GM12878 (cell line): ENCODE measurements at regions not wholly inside any gene's neighbourhood (a gene's known extent, or its start where the extent isn't known, plus 50 kb on each side); places are given as distances from the start of the nearest gene placed in this dataset.

Experiments used
- ATAC-seq: fragments of 200-7000 bp; cut with Tn5 transposase; 3 replicates; pipeline ENCODE4 v1.9.1; 2020; ENCODE audit warnings: mild to moderate bottlenecking, moderate library complexity
- BruUV-seq: library from RNA; stranded (reverse); fragments of 400-500 nt; replicated peaks from 2 replicates; lab custom pipeline; 2021; lab: Mats Ljungman, UMichigan
- CTCF ChIA-PET: fragments of 300-600 bp; sonication (Branson Sonifier 250); formaldehyde crosslinking; extraction: SDS; loops from one replicate; lab custom pipeline; 2021; ENCODE audit warnings: inconsistent platforms; lab: Yijun Ruan, JAX
- POLR2A ChIA-PET: fragments of 350-600 bp; formaldehyde crosslinking; extraction: SDS; loops from one replicate; lab custom pipeline; 2021; ENCODE audit warnings: inconsistent platforms; lab: Charles Lee
- RAD21 ChIA-PET: fragments of 300-600 bp; sonication (Branson Sonifier 250); formaldehyde crosslinking; loops from one replicate; lab custom pipeline; 2023; ENCODE audit warnings: antibody characterized with exemption; ENCODE audit not compliant: unreplicated experiment; lab: Charles Lee
- SMC1A ChIA-PET: fragments of 300-600 bp; sonication (Branson Sonifier 250); formaldehyde crosslinking; loops from one replicate; lab custom pipeline; 2023; ENCODE audit not compliant: unreplicated experiment, uncharacterized antibody; lab: Charles Lee
- DNase-seq: peaks from one replicate; pipeline ENCODE4 v3.0.0-alpha.2; 2011; ENCODE audit warnings: low read depth, low spot score
- FAIRE-seq: peaks from 3 replicates; lab custom pipeline; 2011; peaks lifted over from hg19 to GRCh38; lab: Jason Lieb, UNC
- H2AFZ ChIP-seq: 2 replicates; pipeline ENCODE4 v1.6.0; 2011; ENCODE audit warnings: low read depth, low read length, control low read depth; ENCODE audit not compliant: control insufficient read depth
- H3K27ac ChIP-seq: 2 replicates; pipeline ENCODE4 v1.5.1; 2011; ENCODE audit warnings: control low read depth; ENCODE audit not compliant: control insufficient read depth, insufficient read depth
- H3K27me3 ChIP-seq, 2 experiments: replicated peaks in 1 of 2; 2 replicates each; pipeline versions ENCODE4 v1.6.0 to v1.6.1; 2011; ENCODE audit warnings: low read length in 1 of 2; ENCODE audit not compliant: control insufficient read depth in 2 of 2, insufficient read depth in 2 of 2
- H3K36me3 ChIP-seq, 2 experiments: 2 replicates each; pipeline ENCODE4 v1.5.1; 2011; ENCODE audit warnings: low read length in 1 of 2; ENCODE audit not compliant: control insufficient read depth in 2 of 2, insufficient read depth in 2 of 2
- H3K4me1 ChIP-seq: 2 replicates; pipeline ENCODE4 v1.6.1; 2011; ENCODE audit warnings: mild to moderate bottlenecking, low read length, moderate library complexity, mixed read lengths; ENCODE audit not compliant: control insufficient read depth, insufficient read depth
- H3K4me2 ChIP-seq: 2 replicates; pipeline ENCODE4 v1.6.0; 2011; ENCODE audit warnings: control low read depth; ENCODE audit not compliant: control insufficient read depth, insufficient read depth
- H3K4me3 ChIP-seq: fragments of 200-600 bp; sonication (generic); 2 replicates; pipeline ENCODE4 v1.5.1; 2016
- H3K79me2 ChIP-seq: 2 replicates; pipeline ENCODE4 v1.6.0; 2011; ENCODE audit warnings: low read length; ENCODE audit not compliant: control insufficient read depth, insufficient read depth
- H3K9ac ChIP-seq: 2 replicates; pipeline ENCODE4 v1.8.0; 2011; ENCODE audit warnings: low read length, control low read depth, mixed read lengths; ENCODE audit not compliant: control insufficient read depth, insufficient read depth
- H3K9me3 ChIP-seq: replicated peaks from 3 replicates; pipeline ENCODE4 v1.5.1; 2011; ENCODE audit warnings: mild to moderate bottlenecking, low read length; ENCODE audit not compliant: control insufficient read depth, insufficient read depth
- H4K20me1 ChIP-seq: 2 replicates; pipeline ENCODE4 v1.6.0; 2011; ENCODE audit not compliant: control insufficient read depth, insufficient read depth
- ATF7 ChIP-seq: fragments of 450-650 bp; IDR thresholded peaks from 2 replicates; pipeline ENCODE4 v1.6.1; 2016; ENCODE audit warnings: low read depth, mild to moderate bottlenecking
- CBFB ChIP-seq: IDR thresholded peaks from 2 replicates; pipeline ENCODE4 v1.6.1; 2016; ENCODE audit warnings: antibody characterized with exemption, low read depth
- CBX3 ChIP-seq: fragments of 200-600 bp; sonication (generic); IDR thresholded peaks from 2 replicates; pipeline ENCODE4 v1.6.1; 2016; ENCODE audit warnings: low read depth, borderline replicate concordance
- CTCF ChIP-seq, 3 experiments: IDR thresholded peaks in 2 of 3; conservative IDR thresholded peaks in 1 of 3; 2 replicates each; pipeline ENCODE4 v1.5.1; 2011; ENCODE audit warnings: low read depth in 3 of 3, low read length in 3 of 3, mild to moderate bottlenecking in 3 of 3, control low read depth in 2 of 3, moderate library complexity in 2 of 3, inconsistent platforms in 1 of 3, mixed read lengths in 1 of 3; ENCODE audit not compliant: control insufficient read depth in 2 of 3, insufficient read depth in 1 of 3; ENCODE audit errors: extremely low read depth in 1 of 3
- E4F1 ChIP-seq: fragments of 450-650 bp; IDR thresholded peaks from 2 replicates; pipeline ENCODE4 v1.6.1; 2018; ENCODE audit warnings: borderline replicate concordance, mild to moderate bottlenecking; ENCODE audit not compliant: partially characterized antibody
- ESRRA ChIP-seq: IDR thresholded peaks from 2 replicates; pipeline ENCODE4 v1.6.1; 2012; ENCODE audit warnings: mild to moderate bottlenecking, low read length, improper control_type of control experiment
- MLLT1 ChIP-seq: fragments of 450-650 bp; IDR thresholded peaks from 2 replicates; pipeline ENCODE4 v1.6.1; 2016; ENCODE audit warnings: mild to moderate bottlenecking
- MTA2 ChIP-seq: fragments of 450-650 bp; IDR thresholded peaks from 2 replicates; pipeline ENCODE4 v1.6.1; 2016; ENCODE audit warnings: low read depth, mild to moderate bottlenecking, moderate library complexity
- MYB ChIP-seq: fragments of 150-350 bp; IDR thresholded peaks from 2 replicates; pipeline ENCODE4 v1.6.1; 2014; ENCODE audit warnings: mild to moderate bottlenecking, low read depth, low read length, borderline replicate concordance
- NFYA ChIP-seq: IDR thresholded peaks from 2 replicates; pipeline ENCODE4 v1.6.1; 2011; ENCODE audit warnings: low read depth, mild to moderate bottlenecking, low read length, improper control_type of control experiment, borderline replicate concordance
- RB1 ChIP-seq: fragments of 450-650 bp; formaldehyde crosslinking; IDR thresholded peaks from 2 replicates; pipeline ENCODE4 v1.6.1; 2017; ENCODE audit warnings: mild to moderate bottlenecking, borderline replicate concordance
- RCOR1 ChIP-seq: conservative IDR thresholded peaks from 2 replicates; pipeline ENCODE4 v1.6.1; 2012; ENCODE audit warnings: low read depth, low read length, improper control_type of control experiment
- REST ChIP-seq: IDR thresholded peaks from 2 replicates; pipeline ENCODE4 v1.6.1; 2012; ENCODE audit warnings: mild to moderate bottlenecking, low read depth, low read length
- RFX5 ChIP-seq: IDR thresholded peaks from 2 replicates; pipeline ENCODE4 v1.6.1; 2011; ENCODE audit warnings: low read depth, low read length, improper control_type of control experiment
- RUNX3 ChIP-seq: IDR thresholded peaks from 2 replicates; pipeline ENCODE4 v1.6.1; 2012; ENCODE audit warnings: low read length, inconsistent platforms
- SREBF2 ChIP-seq: IDR thresholded peaks from 2 replicates; pipeline ENCODE4 v1.6.1; 2012; ENCODE audit warnings: mild to moderate bottlenecking, low read length
- WRNIP1 ChIP-seq: IDR thresholded peaks from 2 replicates; pipeline ENCODE4 v1.6.1; 2011; ENCODE audit warnings: low read depth, low read length, improper control_type of control experiment, borderline replicate concordance
- WGBS: methylation state at CpG from one replicate; pipeline ENCODE4 v1.1.6; 2016; ENCODE audit warnings: low lambda C conversion rate; ENCODE audit not compliant: insufficient replicate concordance, insufficient coverage; ENCODE audit errors: missing lambda C conversion rate; 5-methylcytosine and 5-hydroxymethylcytosine counted together
- in situ Hi-C: fragments of 300-500 bp; cut with MboI; formaldehyde crosslinking; loops from 9 replicates; pipeline ENCODE4 v1.14.3; 2018; ENCODE audit warnings: mixed read lengths
- intact Hi-C: fragments of 100-400 bp; cut with micrococcal nuclease; formaldehyde crosslinking; loops from one replicate; pipeline ENCODE4 v1.14.2; 2022; ENCODE audit not compliant: unreplicated experiment

GRCh38 chr4:170190265-170190664 is 100.5 kb upstream of the AADAT start:
- no peak for ATAC-seq
- H2AFZ ChIP-seq = no peak overlapping the region
- 0% methylated on average over 1 of the region's 1 CpG for WGBS
- H3K4me2 ChIP-seq = no peak overlapping the region
- FAIRE-seq = no peak
- ChIA-PET CTCF (no interaction called here), RAD21 (no interaction called here), POLR2A (no interaction called here), SMC1A (no interaction called here)
- no peak overlapping the region for H3K27ac ChIP-seq
- no peak for DNase-seq
- no peak overlapping the region for H3K4me3 ChIP-seq
- H3K9me3 ChIP-seq = no peaks in the 10 kb centered on the region
- H3K27me3 ChIP-seq = no peaks in the 10 kb centered on the region; a peak in 1 of 4 replicates
- no peaks in the 10 kb centered on the region for H3K79me2 ChIP-seq
- no peaks in the 10 kb centered on the region for H4K20me1 ChIP-seq
- BruUV-seq = no TSS peak
- intact Hi-C loops (no loop called here), in situ Hi-C loops (no loop called here)
- H3K9ac ChIP-seq = no peak overlapping the region
- no peaks in the 10 kb centered on the region for H3K36me3 ChIP-seq
- H3K4me1 ChIP-seq = no peaks in the 10 kb centered on the region
- TF ChIP-seq REST = no peak
- TF ChIP-seq RFX5 = no peak
- TF ChIP-seq SREBF2 = no peak
- no peak for TF ChIP-seq RCOR1
- no peak for TF ChIP-seq CBX3
- TF ChIP-seq CBFB = no peak
- TF ChIP-seq E4F1 = no peak
- TF ChIP-seq NFYA = no peak
- no peak for TF ChIP-seq ESRRA
- no peak for TF ChIP-seq WRNIP1
- TF ChIP-seq MYB = no peak
- no peak for TF ChIP-seq MTA2
- no peak for TF ChIP-seq RUNX3
- TF ChIP-seq RB1 = no peak
- no peak for TF ChIP-seq ATF7
- no peak for TF ChIP-seq MLLT1
- TF ChIP-seq CTCF (IDR thresholded peaks at IDR 0.05 in 2 of 3, conservative IDR thresholded peaks at IDR 0.05 in 1 of 3; ENCODE audit: control insufficient read depth in 2 of 3, extremely low read depth in 1 of 3, insufficient read depth in 1 of 3, low read depth in 3 of 3, low read length in 3 of 3) = no peak
